H9 (cell line): ENCODE measurements at regions not wholly inside any gene's neighbourhood (a gene's known extent, or its start where the extent isn't known, plus 50 kb on each side); places are given as distances from the start of the nearest gene placed in this dataset.

ENCODE experiments used
- DNase-seq: peaks from one replicate; pipeline ENCODE4 v3.0.0-alpha.2; 2017
- H2AFZ ChIP-seq: one replicate; pipeline ENCODE4 v1.6.1; 2013; ENCODE audit warnings: mild to moderate bottlenecking, low read length, control low read depth, moderate library complexity
- H2AK5ac ChIP-seq: 2 replicates; pipeline ENCODE4 v1.6.1; 2013; ENCODE audit warnings: low read length, control low read depth, mixed read lengths; ENCODE audit not compliant: insufficient read length
- H2BK120ac ChIP-seq: one replicate; pipeline ENCODE4 v1.6.1; 2013; ENCODE audit warnings: low read depth, mild to moderate bottlenecking, low read length, control low read depth, inconsistent platforms; ENCODE audit not compliant: poor library complexity, severe bottlenecking
- H2BK12ac ChIP-seq: 2 replicates; pipeline ENCODE4 v1.6.1; 2013; ENCODE audit warnings: low read length, control low read depth, mixed read lengths, low read depth; ENCODE audit not compliant: insufficient read length
- H2BK15ac ChIP-seq: 2 replicates; pipeline ENCODE4 v1.6.1; 2013; ENCODE audit warnings: low read depth, low read length, control low read depth
- H2BK20ac ChIP-seq: one replicate; pipeline ENCODE4 v1.6.1; 2013; ENCODE audit warnings: low read depth, mild to moderate bottlenecking, low read length, control low read depth, inconsistent platforms; ENCODE audit not compliant: poor library complexity, severe bottlenecking
- H2BK5ac ChIP-seq: 2 replicates; pipeline ENCODE4 v1.6.1; 2013; ENCODE audit warnings: low read length, control low read depth, mixed read lengths; ENCODE audit not compliant: insufficient read length
- H3K14ac ChIP-seq: 2 replicates; pipeline ENCODE4 v1.6.1; 2013; ENCODE audit warnings: low read length, control low read depth; ENCODE audit not compliant: insufficient read depth
- H3K18ac ChIP-seq: 2 replicates; pipeline ENCODE4 v1.6.1; 2013; ENCODE audit warnings: low read depth, mild to moderate bottlenecking, mixed read lengths, low read length, control low read depth; ENCODE audit not compliant: insufficient read length
- H3K23ac ChIP-seq: 2 replicates; pipeline ENCODE4 v1.6.1; 2013; ENCODE audit warnings: low read length, control low read depth, mixed read lengths, low read depth; ENCODE audit not compliant: insufficient read length
- H3K23me2 ChIP-seq: 2 replicates; pipeline ENCODE4 v1.6.1; 2013; ENCODE audit warnings: low read depth, mild to moderate bottlenecking, mixed read lengths, low read length, control low read depth; ENCODE audit not compliant: insufficient read length, poor library complexity, severe bottlenecking
- H3K27ac ChIP-seq: 2 replicates; pipeline ENCODE4 v1.5.1; 2013; ENCODE audit warnings: low read length, control low read depth, mixed read lengths, low read depth; ENCODE audit not compliant: insufficient read length
- H3K27me3 ChIP-seq: 2 replicates; pipeline ENCODE4 v1.6.1; 2013; ENCODE audit warnings: low read length, control low read depth, inconsistent platforms; ENCODE audit not compliant: insufficient read depth
- H3K4ac ChIP-seq: 2 replicates; pipeline ENCODE4 v1.6.1; 2013; ENCODE audit warnings: low read depth, mild to moderate bottlenecking, control low read depth, inconsistent platforms, low read length, moderate library complexity
- H3K4me1 ChIP-seq: 2 replicates; pipeline ENCODE4 v1.6.1; 2013; ENCODE audit warnings: low read length, control low read depth, inconsistent platforms; ENCODE audit not compliant: insufficient read depth
- H3K4me2 ChIP-seq: 2 replicates; pipeline ENCODE4 v1.6.1; 2013; ENCODE audit warnings: low read length, control low read depth, mixed read lengths; ENCODE audit not compliant: insufficient read length, insufficient read depth
- H3K56ac ChIP-seq: 2 replicates; pipeline ENCODE4 v1.6.1; 2013; ENCODE audit warnings: low read depth, mild to moderate bottlenecking, mixed read lengths, low read length, control low read depth; ENCODE audit not compliant: insufficient read length
- H3K79me1 ChIP-seq: 2 replicates; pipeline ENCODE4 v1.6.1; 2013; ENCODE audit warnings: low read depth, mild to moderate bottlenecking, moderate library complexity, low read length, control low read depth, inconsistent platforms; ENCODE audit not compliant: insufficient read depth, poor library complexity, severe bottlenecking
- H3K79me2 ChIP-seq: 2 replicates; pipeline ENCODE4 v1.6.1; 2013; ENCODE audit warnings: low read length, control low read depth, inconsistent platforms; ENCODE audit not compliant: insufficient read depth
- H3K9ac ChIP-seq: 2 replicates; pipeline ENCODE4 v1.6.1; 2013; ENCODE audit warnings: low read length, control low read depth, mixed read lengths; ENCODE audit not compliant: insufficient read length; ENCODE audit errors: extremely low read depth
- H3K9me3 ChIP-seq: one replicate; pipeline ENCODE4 v1.6.1; 2013; ENCODE audit warnings: low read depth, low read length, inconsistent platforms; ENCODE audit not compliant: control insufficient read depth
- H3T11ph ChIP-seq: one replicate; pipeline ENCODE4 v1.6.1; 2013; ENCODE audit warnings: mild to moderate bottlenecking, low read length, control low read depth, inconsistent platforms
- H4K20me1 ChIP-seq: one replicate; pipeline ENCODE4 v1.6.1; 2013; ENCODE audit not compliant: control insufficient read depth, insufficient read length, insufficient read depth
- H4K5ac ChIP-seq: 2 replicates; pipeline ENCODE4 v1.6.1; 2013; ENCODE audit warnings: low read depth, mild to moderate bottlenecking, mixed read lengths, low read length, control low read depth; ENCODE audit not compliant: insufficient read length
- H4K8ac ChIP-seq: replicated peaks from 2 replicates; pipeline ENCODE4 v1.6.1; 2013; ENCODE audit warnings: low read length, control low read depth, mixed read lengths, low read depth; ENCODE audit not compliant: insufficient read length
- H4K91ac ChIP-seq: 2 replicates; pipeline ENCODE4 v1.6.1; 2013; ENCODE audit warnings: low read depth, mild to moderate bottlenecking, moderate library complexity, mixed read lengths, low read length, control low read depth; ENCODE audit not compliant: insufficient read length
- H3K27ac Mint-ChIP-seq, 3 experiments: 2 replicates in 2 of 3; 3 replicates in 1 of 3; pipeline ENCODE4 v1.8.0; 2020 to 2021; ENCODE audit warnings: mixed read lengths in 3 of 3, mild to moderate bottlenecking in 1 of 3, moderate library complexity in 1 of 3
- H3K27me3 Mint-ChIP-seq: 2 replicates; pipeline ENCODE4 v1.8.0; 2021; ENCODE audit warnings: low read depth, mild to moderate bottlenecking, moderate library complexity, mixed read lengths
- H3K36me3 Mint-ChIP-seq, 3 experiments: 2 replicates in 2 of 3; 3 replicates in 1 of 3; pipeline ENCODE4 v1.8.0; 2020 to 2021; ENCODE audit warnings: low read depth in 3 of 3, mixed read lengths in 3 of 3; ENCODE audit not compliant: insufficient read depth in 1 of 3
- H3K4me1 Mint-ChIP-seq, 2 experiments: 2 replicates each; pipeline ENCODE4 v1.8.0; 2020; ENCODE audit warnings: mixed read lengths in 2 of 2
- H3K4me3 Mint-ChIP-seq, 2 experiments: 2 replicates in 1 of 2; 3 replicates in 1 of 2; pipeline ENCODE4 v1.8.0; 2020 to 2021; ENCODE audit warnings: mild to moderate bottlenecking in 2 of 2, mixed read lengths in 2 of 2, moderate library complexity in 1 of 2
- H3K9me3 Mint-ChIP-seq, 2 experiments: 2 replicates in 1 of 2; 3 replicates in 1 of 2; pipeline ENCODE4 v1.8.0; 2020; ENCODE audit warnings: mild to moderate bottlenecking in 2 of 2, mixed read lengths in 2 of 2, moderate library complexity in 1 of 2
- WGBS: extraction: QIAGEN DNeasy Blood & Tissue Kit; methylation state at CpG from one replicate; pipeline ENCODE4 v1.1.7; 2013; ENCODE audit warnings: missing lambda C conversion rate, low lambda C conversion rate, mixed read lengths; ENCODE audit not compliant: insufficient read length; ENCODE audit errors: extremely low coverage; 5-methylcytosine and 5-hydroxymethylcytosine counted together
- TF ChIP-seq, protein P1 (sequence below): fragments of 200-600 bp; sonication (generic); conservative IDR thresholded peaks from 3 replicates; pipeline ENCODE4 v1.8.0; 2021; ENCODE audit warnings: antibody characterized with exemption, mild to moderate bottlenecking

- Histone ChIP-seq H2BK12ac (no peak overlapping the region), H3K56ac (no peak overlapping the region), H4K8ac (no peak overlapping the region), H2BK15ac (no peak overlapping the region), H3K18ac (no peak overlapping the region), H4K5ac (no peak overlapping the region), H2BK120ac (no peak overlapping the region), H3K23ac (no peak overlapping the region), H3K4me2 (no peak overlapping the region), H2AFZ (no peak overlapping the region), H2BK5ac (no peak overlapping the region), H3K27ac (no peak overlapping the region), H2BK20ac (no peak overlapping the region), H3K27me3 (no peaks in the 10 kb centered on the region), H3K4ac (no peak overlapping the region), H3K23me2 (no peaks in the 10 kb centered on the region), H3K9me3 (no peaks in the 10 kb centered on the region), H4K20me1 (no peaks in the 10 kb centered on the region), H3K9ac (no peak overlapping the region), H3T11ph (no peak overlapping the region), H3K79me1 (no peaks in the 10 kb centered on the region), H3K79me2 (no peaks in the 10 kb centered on the region), H4K91ac (no peak overlapping the region), H3K4me1 (no peaks in the 10 kb centered on the region), H3K14ac (no peak overlapping the region), H2AK5ac (no peak overlapping the region)
- Mint-ChIP-seq H3K4me1 (peaks cover 13% of the 10 kb centered on the region in 2 experiments), H3K9me3 (no peaks in the 10 kb centered on the region), H3K27ac (no peak overlapping the region), H3K36me3 (no peaks in the 10 kb centered on the region), H3K4me3 (no peak overlapping the region), H3K27me3 (no peaks in the 10 kb centered on the region)
- DNase-seq: no peak
- no CpG with 5 or more reads among the region's 2 CpGs for WGBS
- TF ChIP-seq, protein P1, sequence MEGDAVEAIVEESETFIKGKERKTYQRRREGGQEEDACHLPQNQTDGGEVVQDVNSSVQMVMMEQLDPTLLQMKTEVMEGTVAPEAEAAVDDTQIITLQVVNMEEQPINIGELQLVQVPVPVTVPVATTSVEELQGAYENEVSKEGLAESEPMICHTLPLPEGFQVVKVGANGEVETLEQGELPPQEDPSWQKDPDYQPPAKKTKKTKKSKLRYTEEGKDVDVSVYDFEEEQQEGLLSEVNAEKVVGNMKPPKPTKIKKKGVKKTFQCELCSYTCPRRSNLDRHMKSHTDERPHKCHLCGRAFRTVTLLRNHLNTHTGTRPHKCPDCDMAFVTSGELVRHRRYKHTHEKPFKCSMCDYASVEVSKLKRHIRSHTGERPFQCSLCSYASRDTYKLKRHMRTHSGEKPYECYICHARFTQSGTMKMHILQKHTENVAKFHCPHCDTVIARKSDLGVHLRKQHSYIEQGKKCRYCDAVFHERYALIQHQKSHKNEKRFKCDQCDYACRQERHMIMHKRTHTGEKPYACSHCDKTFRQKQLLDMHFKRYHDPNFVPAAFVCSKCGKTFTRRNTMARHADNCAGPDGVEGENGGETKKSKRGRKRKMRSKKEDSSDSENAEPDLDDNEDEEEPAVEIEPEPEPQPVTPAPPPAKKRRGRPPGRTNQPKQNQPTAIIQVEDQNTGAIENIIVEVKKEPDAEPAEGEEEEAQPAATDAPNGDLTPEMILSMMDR: no peak
Observed at GRCh38 chr6:81568973-81569372, 183.5 kb downstream of the TENT5A start.
